GM12878 (cell line): ENCODE measurements at regions not wholly inside any gene's neighbourhood (a gene's known extent, or its start where the extent isn't known, plus 50 kb on each side); places are given as distances from the start of the nearest gene placed in this dataset.

ENCODE experiments used
- ATAC-seq: fragments of 200-7000 bp; cut with Tn5 transposase; 3 replicates; pipeline ENCODE4 v1.9.1; 2020; ENCODE audit warnings: mild to moderate bottlenecking, moderate library complexity
- BruUV-seq: library from RNA; stranded (reverse); fragments of 400-500 nt; replicated peaks from 2 replicates; lab custom pipeline; 2021; lab: Mats Ljungman, UMichigan
- CTCF ChIA-PET: fragments of 300-600 bp; sonication (Branson Sonifier 250); formaldehyde crosslinking; extraction: SDS; loops from one replicate; lab custom pipeline; 2021; ENCODE audit warnings: inconsistent platforms; lab: Yijun Ruan, JAX
- POLR2A ChIA-PET: fragments of 350-600 bp; formaldehyde crosslinking; extraction: SDS; loops from one replicate; lab custom pipeline; 2021; ENCODE audit warnings: inconsistent platforms; lab: Charles Lee
- RAD21 ChIA-PET: fragments of 300-600 bp; sonication (Branson Sonifier 250); formaldehyde crosslinking; loops from one replicate; lab custom pipeline; 2023; ENCODE audit warnings: antibody characterized with exemption; ENCODE audit not compliant: unreplicated experiment; lab: Charles Lee
- SMC1A ChIA-PET: fragments of 300-600 bp; sonication (Branson Sonifier 250); formaldehyde crosslinking; loops from one replicate; lab custom pipeline; 2023; ENCODE audit not compliant: unreplicated experiment, uncharacterized antibody; lab: Charles Lee
- DNase-seq: peaks from one replicate; pipeline ENCODE4 v3.0.0-alpha.2; 2011; ENCODE audit warnings: low read depth, low spot score
- FAIRE-seq: peaks from 3 replicates; lab custom pipeline; 2011; peaks lifted over from hg19 to GRCh38; lab: Jason Lieb, UNC
- H2AFZ ChIP-seq: 2 replicates; pipeline ENCODE4 v1.6.0; 2011; ENCODE audit warnings: low read depth, low read length, control low read depth; ENCODE audit not compliant: control insufficient read depth
- H3K27ac ChIP-seq: 2 replicates; pipeline ENCODE4 v1.5.1; 2011; ENCODE audit warnings: control low read depth; ENCODE audit not compliant: control insufficient read depth, insufficient read depth
- H3K27me3 ChIP-seq, 2 experiments: replicated peaks in 1 of 2; 2 replicates each; pipeline versions ENCODE4 v1.6.0 to v1.6.1; 2011; ENCODE audit warnings: low read length in 1 of 2; ENCODE audit not compliant: control insufficient read depth in 2 of 2, insufficient read depth in 2 of 2
- H3K36me3 ChIP-seq, 2 experiments: 2 replicates each; pipeline ENCODE4 v1.5.1; 2011; ENCODE audit warnings: low read length in 1 of 2; ENCODE audit not compliant: control insufficient read depth in 2 of 2, insufficient read depth in 2 of 2
- H3K4me1 ChIP-seq: 2 replicates; pipeline ENCODE4 v1.6.1; 2011; ENCODE audit warnings: mild to moderate bottlenecking, low read length, moderate library complexity, mixed read lengths; ENCODE audit not compliant: control insufficient read depth, insufficient read depth
- H3K4me2 ChIP-seq: 2 replicates; pipeline ENCODE4 v1.6.0; 2011; ENCODE audit warnings: control low read depth; ENCODE audit not compliant: control insufficient read depth, insufficient read depth
- H3K4me3 ChIP-seq: fragments of 200-600 bp; sonication (generic); 2 replicates; pipeline ENCODE4 v1.5.1; 2016
- H3K79me2 ChIP-seq: 2 replicates; pipeline ENCODE4 v1.6.0; 2011; ENCODE audit warnings: low read length; ENCODE audit not compliant: control insufficient read depth, insufficient read depth
- H3K9ac ChIP-seq: 2 replicates; pipeline ENCODE4 v1.8.0; 2011; ENCODE audit warnings: low read length, control low read depth, mixed read lengths; ENCODE audit not compliant: control insufficient read depth, insufficient read depth
- H3K9me3 ChIP-seq: replicated peaks from 3 replicates; pipeline ENCODE4 v1.5.1; 2011; ENCODE audit warnings: mild to moderate bottlenecking, low read length; ENCODE audit not compliant: control insufficient read depth, insufficient read depth
- H4K20me1 ChIP-seq: 2 replicates; pipeline ENCODE4 v1.6.0; 2011; ENCODE audit not compliant: control insufficient read depth, insufficient read depth
- BHLHE40 ChIP-seq, 2 experiments: fragments of 450-650 bp in 1 of 2; IDR thresholded peaks; 2 replicates each; pipeline ENCODE4 v1.6.1; 2011 to 2017; ENCODE audit warnings: low read depth in 2 of 2, borderline replicate concordance in 1 of 2, improper control_type of control experiment in 1 of 2, low read length in 1 of 2, mild to moderate bottlenecking in 1 of 2
- CEBPB ChIP-seq, 2 experiments: fragments of 150-350 bp in 1 of 2; IDR thresholded peaks; 2 replicates each; pipeline ENCODE4 v1.6.1; 2012 to 2014; ENCODE audit warnings: low read depth in 2 of 2, low read length in 2 of 2, borderline replicate concordance in 1 of 2, inconsistent platforms in 1 of 2
- CHD2 ChIP-seq: IDR thresholded peaks from 2 replicates; pipeline ENCODE4 v1.6.1; 2011; ENCODE audit warnings: low read depth, low read length, improper control_type of control experiment, borderline replicate concordance
- DPF2 ChIP-seq: fragments of 450-650 bp; IDR thresholded peaks from 2 replicates; pipeline ENCODE4 v1.6.1; 2017; ENCODE audit warnings: mild to moderate bottlenecking
- EP300 ChIP-seq, 2 experiments: fragments of 150-350 bp in 1 of 2; IDR thresholded peaks; 2 replicates each; pipeline ENCODE4 v1.6.1; 2011 to 2012; ENCODE audit warnings: low read depth in 2 of 2, low read length in 2 of 2, borderline replicate concordance in 1 of 2, improper control_type of control experiment in 1 of 2, inconsistent platforms in 1 of 2; ENCODE audit not compliant: control insufficient read depth in 1 of 2
- GATAD2B ChIP-seq: fragments of 450-650 bp; conservative IDR thresholded peaks from 2 replicates; pipeline ENCODE4 v1.6.1; 2017; ENCODE audit warnings: low read depth, mild to moderate bottlenecking, moderate library complexity
- HDAC2 ChIP-seq: fragments of 200-600 bp; sonication (generic); IDR thresholded peaks from 2 replicates; pipeline ENCODE4 v1.6.1; 2017
- JUNB ChIP-seq: IDR thresholded peaks from 2 replicates; pipeline ENCODE4 v1.6.1; 2016; ENCODE audit warnings: antibody characterized with exemption, mild to moderate bottlenecking
- MYC ChIP-seq: IDR thresholded peaks from 2 replicates; pipeline ENCODE4 v1.6.1; 2011; ENCODE audit warnings: mild to moderate bottlenecking, low read length, moderate library complexity, inconsistent platforms; ENCODE audit not compliant: insufficient read depth, insufficient replicate concordance, insufficient read length, severe bottlenecking
- NRF1 ChIP-seq: conservative IDR thresholded peaks from 2 replicates; pipeline ENCODE4 v1.6.1; 2011; ENCODE audit warnings: mild to moderate bottlenecking, low read depth, low read length, improper control_type of control experiment
- POLR2AphosphoS2 ChIP-seq: IDR thresholded peaks from 2 replicates; pipeline ENCODE4 v1.6.1; 2011; ENCODE audit warnings: low read depth, mild to moderate bottlenecking, low read length, improper control_type of control experiment, moderate library complexity
- RAD21 ChIP-seq: IDR thresholded peaks from 2 replicates; pipeline ENCODE4 v1.6.1; 2011; ENCODE audit warnings: mild to moderate bottlenecking, low read depth, low read length, moderate library complexity; ENCODE audit not compliant: insufficient read depth
- SP1 ChIP-seq: IDR thresholded peaks from one replicate; pipeline ENCODE4 v1.6.1; 2011; ENCODE audit warnings: low read depth, low read length
- SPI1 ChIP-seq: IDR thresholded peaks from 2 replicates; pipeline ENCODE4 v1.6.1; 2011; ENCODE audit warnings: low read depth, mild to moderate bottlenecking, low read length, moderate library complexity, borderline replicate concordance; ENCODE audit not compliant: insufficient read depth
- SUPT20H ChIP-seq: IDR thresholded peaks from 2 replicates; pipeline ENCODE4 v1.6.1; 2011; ENCODE audit warnings: low read depth, mild to moderate bottlenecking, low read length, moderate library complexity, borderline replicate concordance; ENCODE audit not compliant: control insufficient read depth
- WRNIP1 ChIP-seq: IDR thresholded peaks from 2 replicates; pipeline ENCODE4 v1.6.1; 2011; ENCODE audit warnings: low read depth, low read length, improper control_type of control experiment, borderline replicate concordance
- ZSCAN29 ChIP-seq: fragments of 450-650 bp; IDR thresholded peaks from 2 replicates; pipeline ENCODE4 v1.6.1; 2017; ENCODE audit warnings: mild to moderate bottlenecking, moderate library complexity
- WGBS: methylation state at CpG from one replicate; pipeline ENCODE4 v1.1.6; 2016; ENCODE audit warnings: low lambda C conversion rate; ENCODE audit not compliant: insufficient replicate concordance, insufficient coverage; ENCODE audit errors: missing lambda C conversion rate; 5-methylcytosine and 5-hydroxymethylcytosine counted together
- in situ Hi-C: fragments of 300-500 bp; cut with MboI; formaldehyde crosslinking; loops from 9 replicates; pipeline ENCODE4 v1.14.3; 2018; ENCODE audit warnings: mixed read lengths
- intact Hi-C: fragments of 100-400 bp; cut with micrococcal nuclease; formaldehyde crosslinking; loops from one replicate; pipeline ENCODE4 v1.14.2; 2022; ENCODE audit not compliant: unreplicated experiment
- TF ChIP-seq, protein P1 (sequence below): IDR thresholded peaks from 2 replicates; pipeline ENCODE4 v1.6.1; 2011; ENCODE audit warnings: low read depth, mild to moderate bottlenecking, low read length, moderate library complexity, borderline replicate concordance; ENCODE audit errors: extremely low read depth
- TF ChIP-seq, protein P2 (sequence below): fragments of 450-650 bp; IDR thresholded peaks from 2 replicates; pipeline ENCODE4 v1.6.1; 2016; ENCODE audit warnings: mild to moderate bottlenecking
- TF ChIP-seq, protein P3 (sequence below): fragments of 450-650 bp; conservative IDR thresholded peaks from 2 replicates; pipeline ENCODE4 v1.6.1; 2017; ENCODE audit warnings: mild to moderate bottlenecking, moderate library complexity

DNA sequence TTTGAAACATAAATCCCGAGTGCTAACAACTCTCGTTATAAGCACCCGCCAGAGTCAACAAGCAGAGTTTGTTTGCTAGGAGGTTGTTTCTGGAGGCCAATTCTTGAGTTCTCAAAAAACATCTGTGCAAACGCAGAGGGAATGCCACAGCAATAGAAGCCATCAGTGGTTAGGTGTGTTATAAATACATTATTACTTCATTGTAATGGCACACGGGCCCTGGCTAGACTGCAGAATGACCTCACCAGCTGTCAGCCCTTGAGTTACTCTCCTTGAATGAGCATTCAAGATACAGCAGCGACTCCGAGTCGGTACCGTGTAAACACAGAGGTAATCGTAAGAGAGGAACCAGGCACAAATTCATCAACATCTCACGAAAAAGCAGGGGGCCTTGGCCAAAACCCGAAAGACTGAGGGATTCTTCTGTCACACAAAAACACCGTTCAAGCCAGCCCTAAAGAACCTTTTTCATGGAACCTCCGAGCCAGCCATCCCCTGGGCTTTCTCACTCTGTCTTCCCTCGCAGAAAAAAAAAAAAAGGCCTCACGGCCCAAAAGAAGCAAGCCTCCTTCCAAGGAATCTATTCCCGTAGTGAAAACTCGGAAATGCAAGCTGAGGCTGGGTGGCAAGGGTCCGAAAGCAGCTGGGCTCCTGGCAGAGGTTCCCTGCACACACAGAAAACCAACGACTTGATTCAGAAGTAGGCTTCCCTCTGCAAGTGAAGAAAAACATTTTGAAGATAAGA, 133.7 kb upstream of the MEIS1 start:
- ChIA-PET RAD21 (no interaction called here), POLR2A (no interaction called here), SMC1A (no interaction called here), CTCF (no interaction called here)
- no peak overlapping the region for H2AFZ ChIP-seq
- ATAC-seq, result no peak
- no peak overlapping the region for H3K9ac ChIP-seq
- DNase-seq, result no peak
- no peak overlapping the region for H3K4me2 ChIP-seq
- no peaks in the 10 kb centered on the region for H4K20me1 ChIP-seq
- H3K36me3 ChIP-seq, result no peaks in the 10 kb centered on the region
- no peaks in the 10 kb centered on the region for H3K9me3 ChIP-seq
- in situ Hi-C loops, result no loop called here
- intact Hi-C loops, result no loop called here
- H3K27ac ChIP-seq, result no peak overlapping the region
- no peak overlapping the region for H3K4me3 ChIP-seq
- WGBS, result 37% methylated on average over 20 of the region's 20 CpGs
- no peaks in the 10 kb centered on the region for H3K79me2 ChIP-seq
- H3K4me1 ChIP-seq, result no peaks in the 10 kb centered on the region
- H3K27me3 ChIP-seq, result no peaks in the 10 kb centered on the region; a peak in 1 of 4 replicates
- no peak for FAIRE-seq
- no peak for TF ChIP-seq GATAD2B
- TF ChIP-seq SUPT20H, result no peak
- no peak for TF ChIP-seq EP300 (IDR thresholded peaks at IDR 0.05; ENCODE audit: borderline replicate concordance in 1 of 2, control insufficient read depth in 1 of 2, low read depth in 2 of 2, low read length in 2 of 2)
- TF ChIP-seq CEBPB (IDR thresholded peaks at IDR 0.05; ENCODE audit: borderline replicate concordance in 1 of 2, low read depth in 2 of 2, low read length in 2 of 2), result no peak
- TF ChIP-seq SP1, result no peak
- TF ChIP-seq ZSCAN29, result no peak
- no peak for TF ChIP-seq POLR2AphosphoS2
- no peak for TF ChIP-seq WRNIP1
- TF ChIP-seq NRF1, result no peak
- no peak for TF ChIP-seq SPI1
- TF ChIP-seq, protein P1, sequence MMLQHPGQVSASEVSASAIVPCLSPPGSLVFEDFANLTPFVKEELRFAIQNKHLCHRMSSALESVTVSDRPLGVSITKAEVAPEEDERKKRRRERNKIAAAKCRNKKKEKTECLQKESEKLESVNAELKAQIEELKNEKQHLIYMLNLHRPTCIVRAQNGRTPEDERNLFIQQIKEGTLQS, result no peak
- no peak for TF ChIP-seq BHLHE40 (IDR thresholded peaks at IDR 0.05; ENCODE audit: borderline replicate concordance in 1 of 2, low read depth in 2 of 2, low read length in 1 of 2)
- no peak for TF ChIP-seq MYC
- TF ChIP-seq JUNB, result no peak
- TF ChIP-seq, protein P2, sequence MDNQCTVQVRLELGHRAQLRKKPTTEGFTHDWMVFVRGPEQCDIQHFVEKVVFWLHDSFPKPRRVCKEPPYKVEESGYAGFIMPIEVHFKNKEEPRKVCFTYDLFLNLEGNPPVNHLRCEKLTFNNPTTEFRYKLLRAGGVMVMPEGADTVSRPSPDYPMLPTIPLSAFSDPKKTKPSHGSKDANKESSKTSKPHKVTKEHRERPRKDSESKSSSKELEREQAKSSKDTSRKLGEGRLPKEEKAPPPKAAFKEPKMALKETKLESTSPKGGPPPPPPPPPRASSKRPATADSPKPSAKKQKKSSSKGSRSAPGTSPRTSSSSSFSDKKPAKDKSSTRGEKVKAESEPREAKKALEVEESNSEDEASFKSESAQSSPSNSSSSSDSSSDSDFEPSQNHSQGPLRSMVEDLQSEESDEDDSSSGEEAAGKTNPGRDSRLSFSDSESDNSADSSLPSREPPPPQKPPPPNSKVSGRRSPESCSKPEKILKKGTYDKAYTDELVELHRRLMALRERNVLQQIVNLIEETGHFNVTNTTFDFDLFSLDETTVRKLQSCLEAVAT, result no peak
- no peak for TF ChIP-seq CHD2
- TF ChIP-seq DPF2, result no peak
- TF ChIP-seq, protein P3, sequence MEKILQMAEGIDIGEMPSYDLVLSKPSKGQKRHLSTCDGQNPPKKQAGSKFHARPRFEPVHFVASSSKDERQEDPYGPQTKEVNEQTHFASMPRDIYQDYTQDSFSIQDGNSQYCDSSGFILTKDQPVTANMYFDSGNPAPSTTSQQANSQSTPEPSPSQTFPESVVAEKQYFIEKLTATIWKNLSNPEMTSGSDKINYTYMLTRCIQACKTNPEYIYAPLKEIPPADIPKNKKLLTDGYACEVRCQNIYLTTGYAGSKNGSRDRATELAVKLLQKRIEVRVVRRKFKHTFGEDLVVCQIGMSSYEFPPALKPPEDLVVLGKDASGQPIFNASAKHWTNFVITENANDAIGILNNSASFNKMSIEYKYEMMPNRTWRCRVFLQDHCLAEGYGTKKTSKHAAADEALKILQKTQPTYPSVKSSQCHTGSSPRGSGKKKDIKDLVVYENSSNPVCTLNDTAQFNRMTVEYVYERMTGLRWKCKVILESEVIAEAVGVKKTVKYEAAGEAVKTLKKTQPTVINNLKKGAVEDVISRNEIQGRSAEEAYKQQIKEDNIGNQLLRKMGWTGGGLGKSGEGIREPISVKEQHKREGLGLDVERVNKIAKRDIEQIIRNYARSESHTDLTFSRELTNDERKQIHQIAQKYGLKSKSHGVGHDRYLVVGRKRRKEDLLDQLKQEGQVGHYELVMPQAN, result no peak
- TF ChIP-seq HDAC2, result no peak
- no peak for TF ChIP-seq RAD21
- BruUV-seq, result no TSS peak
